ENCODE measurements at regions not wholly inside any gene's neighbourhood (a gene's known extent, or its start where the extent isn't known, plus 50 kb on each side); places are given as distances from the start of the nearest gene placed in this dataset.

GRCh38 chr18:76757335-76757734, 65.0 kb upstream of the ZNF236 start:
- no peak for TF ChIP-seq EZH2 (IDR thresholded peaks at IDR 0.05)
- TF ChIP-seq POLR2AphosphoS5 (IDR thresholded peaks at IDR 0.05; ENCODE audit: borderline replicate concordance, low read depth, low read length): no peak

All from SK-N-MC (cell line).